Suprapubic skin (tissue), 4 donors: ENCODE measurements at regions not wholly inside any gene's neighbourhood (a gene's known extent, or its start where the extent isn't known, plus 50 kb on each side); places are given as distances from the start of the nearest gene placed in this dataset.

ENCODE experiments used
- CTCF ChIP-seq, 2 donors: fragments of 200-600 bp in 1 of 2; fragments of 450-650 bp in 1 of 2; sonication (generic) in 1 of 2; IDR thresholded peaks; one replicate each; pipeline ENCODE4 v1.5.1; 2016 to 2019; ENCODE audit warnings: antibody characterized with exemption in 2 of 2, mild to moderate bottlenecking in 1 of 2, moderate library complexity in 1 of 2
- EP300 ChIP-seq: sonication (generic); formaldehyde crosslinking; IDR thresholded peaks from one replicate; pipeline ENCODE4 v1.6.1; 2017; ENCODE audit warnings: antibody characterized with exemption
- POLR2A ChIP-seq, 2 donors: fragments of 450-650 bp; IDR thresholded peaks; one replicate each; pipeline ENCODE4 v1.6.1; 2017; ENCODE audit warnings: antibody characterized with exemption in 2 of 2, mild to moderate bottlenecking in 2 of 2, moderate library complexity in 2 of 2
- POLR2AphosphoS5 ChIP-seq, 3 donors: sonication (generic); formaldehyde crosslinking; IDR thresholded peaks; one replicate each; pipeline ENCODE4 v1.6.1; 2017; ENCODE audit warnings: antibody characterized with exemption in 3 of 3

GRCh38 chr6:131393433-131393832 is 179.6 kb upstream of the ARG1 start:
- no peak for TF ChIP-seq POLR2A (IDR thresholded peaks at IDR 0.05)
- TF ChIP-seq CTCF (IDR thresholded peaks at IDR 0.05): no peak
- no peak for TF ChIP-seq POLR2AphosphoS5 (IDR thresholded peaks at IDR 0.05)
- no peak for TF ChIP-seq EP300
